ENCODE measurements at regions not wholly inside any gene's neighbourhood (a gene's known extent, or its start where the extent isn't known, plus 50 kb on each side); places are given as distances from the start of the nearest gene placed in this dataset.

- no peak for TF ChIP-seq POLR2A (IDR thresholded peaks at IDR 0.05)
- TF ChIP-seq, protein P1, sequence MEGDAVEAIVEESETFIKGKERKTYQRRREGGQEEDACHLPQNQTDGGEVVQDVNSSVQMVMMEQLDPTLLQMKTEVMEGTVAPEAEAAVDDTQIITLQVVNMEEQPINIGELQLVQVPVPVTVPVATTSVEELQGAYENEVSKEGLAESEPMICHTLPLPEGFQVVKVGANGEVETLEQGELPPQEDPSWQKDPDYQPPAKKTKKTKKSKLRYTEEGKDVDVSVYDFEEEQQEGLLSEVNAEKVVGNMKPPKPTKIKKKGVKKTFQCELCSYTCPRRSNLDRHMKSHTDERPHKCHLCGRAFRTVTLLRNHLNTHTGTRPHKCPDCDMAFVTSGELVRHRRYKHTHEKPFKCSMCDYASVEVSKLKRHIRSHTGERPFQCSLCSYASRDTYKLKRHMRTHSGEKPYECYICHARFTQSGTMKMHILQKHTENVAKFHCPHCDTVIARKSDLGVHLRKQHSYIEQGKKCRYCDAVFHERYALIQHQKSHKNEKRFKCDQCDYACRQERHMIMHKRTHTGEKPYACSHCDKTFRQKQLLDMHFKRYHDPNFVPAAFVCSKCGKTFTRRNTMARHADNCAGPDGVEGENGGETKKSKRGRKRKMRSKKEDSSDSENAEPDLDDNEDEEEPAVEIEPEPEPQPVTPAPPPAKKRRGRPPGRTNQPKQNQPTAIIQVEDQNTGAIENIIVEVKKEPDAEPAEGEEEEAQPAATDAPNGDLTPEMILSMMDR (IDR thresholded peaks at IDR 0.05): no peak
- no peak overlapping the region for H3K4me3 ChIP-seq (replicated peaks in 1 of 3)
- H3K27ac ChIP-seq: no peak overlapping the region
- no peaks in the 10 kb centered on the region for H3K27me3 ChIP-seq
- H3K9me3 ChIP-seq: no peaks in the 10 kb centered on the region
- no peaks in the 10 kb centered on the region for H3K4me1 ChIP-seq
- DNase-seq: no peak
- no peaks in the 10 kb centered on the region for H3K36me3 ChIP-seq
- WGBS, 2 donors: 70 to 81% methylated on average over 5 to 7 of the region's 7 CpGs
- intact Hi-C loops (cut with DNase I): no loop called here
Measured at GRCh38 chr1:195236991-195237889, 1371.0 kb downstream of the KCNT2 start.

DNA sequence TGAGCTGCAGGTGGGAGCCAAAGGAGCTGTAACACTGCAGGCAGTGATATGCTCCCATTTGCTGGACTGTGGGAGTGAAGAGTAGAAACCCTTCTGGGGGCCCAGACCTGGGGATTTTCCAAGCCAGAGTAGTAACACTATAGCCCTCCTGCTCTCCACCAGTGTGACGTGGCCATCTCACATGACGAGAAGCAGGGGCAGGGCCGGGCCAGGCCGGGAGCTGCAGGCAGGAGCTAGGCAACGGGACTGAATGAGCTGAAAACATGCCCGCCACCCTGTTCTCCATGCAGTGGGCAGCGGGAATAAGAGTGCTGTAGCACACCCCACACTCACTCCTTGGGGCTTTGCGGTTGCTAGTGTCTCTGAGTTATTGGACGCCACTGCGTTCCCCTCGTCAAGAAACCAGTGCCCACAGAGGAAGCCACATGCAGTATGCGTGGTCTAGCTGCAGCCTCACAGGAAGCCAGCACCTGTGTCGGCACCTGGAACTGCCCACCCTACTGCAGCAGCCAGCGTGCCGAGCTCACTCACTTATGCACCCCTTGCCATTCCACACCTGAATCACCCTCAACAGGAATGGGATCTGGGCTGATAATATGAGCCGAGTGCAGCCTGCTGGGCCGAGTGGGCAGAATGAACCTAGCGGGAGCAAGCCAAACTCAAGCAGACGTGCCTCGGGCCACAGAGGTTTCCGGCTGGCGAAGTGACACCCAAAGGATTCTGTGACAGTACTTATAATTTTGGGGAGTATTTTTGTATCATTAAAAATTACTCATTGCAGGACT is 1389.6 kb downstream of the KCNT2 start:
- no peaks in the 10 kb centered on the region for H3K27me3 ChIP-seq
- no peak for DNase-seq
- TF ChIP-seq, protein P1 (IDR thresholded peaks at IDR 0.05): no peak
- no peak overlapping the region for H3K27ac ChIP-seq
- H3K4me1 ChIP-seq: peaks cover 0 to 3% of the 10 kb centered on the region in 2 donors
- 95 to 98% methylated on average over 20 to 22 of the region's 22 CpGs for WGBS, 2 donors
- no peaks in the 10 kb centered on the region for H3K9me3 ChIP-seq
- H3K36me3 ChIP-seq: no peaks in the 10 kb centered on the region
- intact Hi-C loops (cut with DNase I): no loop called here
- no peak overlapping the region for H3K4me3 ChIP-seq (replicated peaks in 1 of 3)

GRCh38 chr1:195202241-195202640 is 1406.0 kb downstream of the KCNT2 start:
- TF ChIP-seq, protein P1 (IDR thresholded peaks at IDR 0.05): no peak
- no peak for TF ChIP-seq POLR2A (IDR thresholded peaks at IDR 0.05)
- no peak overlapping the region for H3K27ac ChIP-seq
- no peak overlapping the region for H3K4me3 ChIP-seq (replicated peaks in 1 of 3)
- intact Hi-C loops (cut with DNase I): no loop called here
- 28 to 40% methylated on average over 4 of the region's 4 CpGs for WGBS, 2 donors
- no peaks in the 10 kb centered on the region for H3K27me3 ChIP-seq
- peak; percentile 50 to 63 for DNase-seq
- no peaks in the 10 kb centered on the region for H3K36me3 ChIP-seq
- H3K4me1 ChIP-seq: peaks cover 0 to 6% of the 10 kb centered on the region in 2 donors
- H3K9me3 ChIP-seq: no peaks in the 10 kb centered on the region

- Histone ChIP-seq H3K27me3 (no peaks in the 10 kb centered on the region), H3K4me1 (peaks cover 0 to 6% of the 10 kb centered on the region in 2 donors), H3K36me3 (no peaks in the 10 kb centered on the region), H3K27ac (no peak overlapping the region), H3K4me3 (replicated peaks in 1 of 3) (no peak overlapping the region), H3K9me3 (no peaks in the 10 kb centered on the region)
- 93 to 98% methylated on average over 1 of the region's 1 CpG for WGBS, 2 donors
- no peak for TF ChIP-seq POLR2A (IDR thresholded peaks at IDR 0.05)
- TF ChIP-seq, protein P1 (IDR thresholded peaks at IDR 0.05): no peak
- intact Hi-C loops (cut with DNase I): no loop called here
- DNase-seq: no peak
Measured at GRCh38 chr1:195200772-195201171, 1407.5 kb downstream of the KCNT2 start.

GRCh38 chr1:195197116-195197515 is 1411.1 kb downstream of the KCNT2 start:
- TF ChIP-seq, protein P1 (IDR thresholded peaks at IDR 0.05): no peak
- TF ChIP-seq POLR2A (IDR thresholded peaks at IDR 0.05): no peak
- H3K27ac ChIP-seq: no peak overlapping the region
- H3K36me3 ChIP-seq: no peaks in the 10 kb centered on the region
- intact Hi-C loops (cut with DNase I): no loop called here
- 86 to 89% methylated on average over 1 of the region's 1 CpG for WGBS, 2 donors
- H3K4me1 ChIP-seq: peaks cover 0 to under 1% of the 10 kb centered on the region in 2 donors
- no peak overlapping the region for H3K4me3 ChIP-seq (replicated peaks in 1 of 3)
- no peak for DNase-seq
- H3K27me3 ChIP-seq: no peaks in the 10 kb centered on the region
- H3K9me3 ChIP-seq: no peaks in the 10 kb centered on the region

Measured in thyroid gland (tissue), 4 donors.